B cell (primary cell): ENCODE measurements at regions not wholly inside any gene's neighbourhood (a gene's known extent, or its start where the extent isn't known, plus 50 kb on each side); places are given as distances from the start of the nearest gene placed in this dataset.

Source experiments
- ATAC-seq: fragments of 200-7000 bp; cut with Tn5 transposase; one replicate; pipeline ENCODE4 v1.10.0; 2021; ENCODE audit warnings: low read depth, mild to moderate bottlenecking, moderate number of reproducible peaks, moderate library complexity
- CTCF ChIA-PET: fragments of 350-600 bp; sonication (Branson Sonifier 250); formaldehyde crosslinking; loops from one replicate; lab custom pipeline; 2021; ENCODE audit warnings: antibody characterized with exemption, inconsistent platforms; lab: Charles Lee
- POLR2A ChIA-PET: fragments of 350-600 bp; sonication (Branson Sonifier 250); formaldehyde crosslinking; loops from one replicate; lab custom pipeline; 2021; ENCODE audit warnings: antibody characterized with exemption; lab: Charles Lee
- DNase-seq: peaks from one replicate; pipeline ENCODE4 v3.0.0; 2013
- H2AFZ ChIP-seq: 2 replicates; pipeline ENCODE4 v1.6.1; 2012; ENCODE audit warnings: mild to moderate bottlenecking, low read depth, low read length; ENCODE audit not compliant: insufficient read depth, poor library complexity, severe bottlenecking
- H3K27ac ChIP-seq, 2 donors: 1 replicate in 1 of 2; 2 replicates in 1 of 2; pipeline ENCODE4 v1.5.1; 2012 to 2013; ENCODE audit warnings: low read length in 2 of 2, mild to moderate bottlenecking in 2 of 2, moderate library complexity in 1 of 2
- H3K27me3 ChIP-seq, 4 experiments: fragments of 200-600 bp in 1 of 4; sonication (generic) in 1 of 4; replicated peaks in 1 of 4; 1 replicate in 2 of 4; 2 replicates in 2 of 4; pipeline versions ENCODE4 v1.6.1 to v1.7.0; 2013 to 2016; ENCODE audit warnings: low read length in 3 of 4, mild to moderate bottlenecking in 2 of 4, mixed read lengths in 1 of 4, moderate library complexity in 1 of 4; ENCODE audit not compliant: insufficient read depth in 4 of 4, control insufficient read depth in 3 of 4; ENCODE audit errors: control extremely low read depth in 1 of 4
- H3K36me3 ChIP-seq, 2 experiments: replicated peaks in 1 of 2; 1 replicate in 1 of 2; 2 replicates in 1 of 2; pipeline versions ENCODE4 v1.6.1 to v1.7.1; 2013; ENCODE audit warnings: low read length in 1 of 2; ENCODE audit not compliant: insufficient read depth in 2 of 2, control insufficient read depth in 1 of 2; ENCODE audit errors: control extremely low read depth in 1 of 2, extremely low read depth in 1 of 2
- H3K4me1 ChIP-seq, 2 donors: fragments of 200-600 bp in 1 of 2; sonication (generic) in 1 of 2; 1 replicate in 1 of 2; 2 replicates in 1 of 2; pipeline versions ENCODE4 v1.5.1 to v1.6.1; 2013 to 2017; ENCODE audit warnings: low read length in 2 of 2; ENCODE audit not compliant: control insufficient read depth in 2 of 2, insufficient read depth in 2 of 2
- H3K4me2 ChIP-seq: replicated peaks from 2 replicates; pipeline ENCODE3; 2012; ENCODE audit warnings: mild to moderate bottlenecking, low read depth, low read length; ENCODE audit not compliant: poor library complexity, severe bottlenecking
- H3K4me3 ChIP-seq, 5 experiments: fragments of 200-600 bp in 1 of 5; sonication (generic) in 1 of 5; 1 replicate in 3 of 5; 2 replicates in 2 of 5; pipeline versions ENCODE4 v1.5.1 to v1.7.0; 2011 to 2016; ENCODE audit warnings: low read length in 4 of 5, mild to moderate bottlenecking in 4 of 5, low read depth in 2 of 5, control low read depth in 1 of 5, moderate library complexity in 1 of 5; ENCODE audit not compliant: insufficient read depth in 1 of 5; ENCODE audit errors: control extremely low read depth in 1 of 5, extremely low read depth in 1 of 5
- H3K79me2 ChIP-seq: fragments of 200-600 bp; sonication (generic); one replicate; pipeline ENCODE4 v1.6.0; 2016; ENCODE audit warnings: low read length; ENCODE audit not compliant: control insufficient read depth, insufficient read depth
- H3K9ac ChIP-seq: fragments of 200-600 bp; sonication (generic); 2 replicates; pipeline ENCODE4 v1.6.1; 2017; ENCODE audit warnings: mild to moderate bottlenecking, low read length, moderate library complexity
- H3K9me3 ChIP-seq, 3 donors: one replicate each; pipeline versions ENCODE4 v1.6.1 to v1.7.1; 2013; ENCODE audit warnings: low read length in 2 of 3; ENCODE audit not compliant: control insufficient read depth in 2 of 3, insufficient read depth in 1 of 3; ENCODE audit errors: control extremely low read depth in 1 of 3
- H4K20me1 ChIP-seq: 2 replicates; pipeline ENCODE4 v1.6.0; 2012; ENCODE audit warnings: mild to moderate bottlenecking, low read length; ENCODE audit not compliant: insufficient read depth, control insufficient read depth, poor library complexity, severe bottlenecking
- H3K27ac Mint-ChIP-seq: one replicate; pipeline ENCODE4 v1.8.0; 2021; ENCODE audit warnings: mixed read lengths
- H3K27me3 Mint-ChIP-seq: one replicate; pipeline ENCODE4 v1.8.0; 2021; ENCODE audit warnings: mixed read lengths
- H3K4me1 Mint-ChIP-seq: one replicate; pipeline ENCODE4 v1.8.0; 2021; ENCODE audit warnings: mixed read lengths
- H3K4me3 Mint-ChIP-seq: one replicate; pipeline ENCODE4 v1.8.0; 2021; ENCODE audit warnings: mixed read lengths
- H3K9me3 Mint-ChIP-seq: one replicate; pipeline ENCODE4 v1.8.0; 2022; ENCODE audit warnings: mixed read lengths; ENCODE audit not compliant: insufficient read depth
- EZH2 ChIP-seq: IDR thresholded peaks from 2 replicates; pipeline ENCODE4 v1.6.1; 2012; ENCODE audit warnings: borderline replicate concordance, low read depth, mild to moderate bottlenecking, moderate library complexity, low read length; ENCODE audit not compliant: insufficient read depth, poor library complexity, severe bottlenecking
- WGBS: methylation state at CpG from one replicate; pipeline ENCODE4 v1.1.5; 2013; ENCODE audit warnings: missing lambda C conversion rate; ENCODE audit not compliant: insufficient coverage; 5-methylcytosine and 5-hydroxymethylcytosine counted together
- intact Hi-C: fragments of 100-400 bp; cut with micrococcal nuclease; formaldehyde crosslinking; loops from one replicate; pipeline ENCODE4 v1.10.0; 2022
- TF ChIP-seq, protein P1 (sequence below): fragments of 200-600 bp; IDR thresholded peaks from one replicate; pipeline ENCODE4 v1.8.0; 2022; ENCODE audit warnings: antibody characterized with exemption, mild to moderate bottlenecking

DNA sequence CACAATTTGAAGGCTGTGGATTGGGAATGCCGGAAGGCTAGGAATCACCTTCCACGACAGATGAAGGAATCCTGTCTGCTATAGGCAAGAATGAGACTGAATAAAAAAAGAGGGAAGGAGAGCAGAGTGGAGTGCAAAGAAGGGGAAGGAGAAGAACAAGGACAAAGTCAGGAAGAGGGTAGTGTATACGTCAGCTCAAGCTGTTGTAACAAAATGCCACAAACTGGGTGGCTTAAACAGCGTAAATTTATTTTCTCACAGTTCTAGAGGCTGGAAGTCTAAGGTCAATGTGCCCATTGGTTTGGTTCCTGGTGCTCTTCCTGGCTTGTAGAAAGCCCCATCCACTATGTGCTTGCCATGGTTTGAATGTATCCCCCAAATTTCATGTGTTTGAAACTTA lies 104.5 kb downstream of the TTLL2 start:
- no peak overlapping the region for H3K27ac ChIP-seq
- ATAC-seq (no peak), DNase-seq (no peak)
- intact Hi-C loops = no loop called here
- Mint-ChIP-seq H3K27me3 (peaks cover 28% of the 10 kb centered on the region), H3K27ac (no peak overlapping the region), H3K4me1 (no peaks in the 10 kb centered on the region), H3K9me3 (no peaks in the 10 kb centered on the region), H3K4me3 (no peak overlapping the region)
- H3K9ac ChIP-seq = no peak overlapping the region
- no peak overlapping the region for H2AFZ ChIP-seq
- H4K20me1 ChIP-seq = no peaks in the 10 kb centered on the region
- POLR2A ChIA-PET = no interaction called here
- TF ChIP-seq EZH2 = no peak
- TF ChIP-seq, protein P1, sequence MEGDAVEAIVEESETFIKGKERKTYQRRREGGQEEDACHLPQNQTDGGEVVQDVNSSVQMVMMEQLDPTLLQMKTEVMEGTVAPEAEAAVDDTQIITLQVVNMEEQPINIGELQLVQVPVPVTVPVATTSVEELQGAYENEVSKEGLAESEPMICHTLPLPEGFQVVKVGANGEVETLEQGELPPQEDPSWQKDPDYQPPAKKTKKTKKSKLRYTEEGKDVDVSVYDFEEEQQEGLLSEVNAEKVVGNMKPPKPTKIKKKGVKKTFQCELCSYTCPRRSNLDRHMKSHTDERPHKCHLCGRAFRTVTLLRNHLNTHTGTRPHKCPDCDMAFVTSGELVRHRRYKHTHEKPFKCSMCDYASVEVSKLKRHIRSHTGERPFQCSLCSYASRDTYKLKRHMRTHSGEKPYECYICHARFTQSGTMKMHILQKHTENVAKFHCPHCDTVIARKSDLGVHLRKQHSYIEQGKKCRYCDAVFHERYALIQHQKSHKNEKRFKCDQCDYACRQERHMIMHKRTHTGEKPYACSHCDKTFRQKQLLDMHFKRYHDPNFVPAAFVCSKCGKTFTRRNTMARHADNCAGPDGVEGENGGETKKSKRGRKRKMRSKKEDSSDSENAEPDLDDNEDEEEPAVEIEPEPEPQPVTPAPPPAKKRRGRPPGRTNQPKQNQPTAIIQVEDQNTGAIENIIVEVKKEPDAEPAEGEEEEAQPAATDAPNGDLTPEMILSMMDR = no peak
- no peaks in the 10 kb centered on the region for H3K9me3 ChIP-seq
- no peak overlapping the region for H3K4me3 ChIP-seq
- H3K4me1 ChIP-seq = no peaks in the 10 kb centered on the region
- 72% methylated on average over 3 of the region's 4 CpGs for WGBS
- peaks cover 0 to 3% (median 0%) of the 10 kb centered on the region in 4 experiments for H3K27me3 ChIP-seq
- H3K4me2 ChIP-seq = no peak overlapping the region
- H3K79me2 ChIP-seq = no peaks in the 10 kb centered on the region
- CTCF ChIA-PET = no interaction called here
- H3K36me3 ChIP-seq = no peaks in the 10 kb centered on the region

DNA sequence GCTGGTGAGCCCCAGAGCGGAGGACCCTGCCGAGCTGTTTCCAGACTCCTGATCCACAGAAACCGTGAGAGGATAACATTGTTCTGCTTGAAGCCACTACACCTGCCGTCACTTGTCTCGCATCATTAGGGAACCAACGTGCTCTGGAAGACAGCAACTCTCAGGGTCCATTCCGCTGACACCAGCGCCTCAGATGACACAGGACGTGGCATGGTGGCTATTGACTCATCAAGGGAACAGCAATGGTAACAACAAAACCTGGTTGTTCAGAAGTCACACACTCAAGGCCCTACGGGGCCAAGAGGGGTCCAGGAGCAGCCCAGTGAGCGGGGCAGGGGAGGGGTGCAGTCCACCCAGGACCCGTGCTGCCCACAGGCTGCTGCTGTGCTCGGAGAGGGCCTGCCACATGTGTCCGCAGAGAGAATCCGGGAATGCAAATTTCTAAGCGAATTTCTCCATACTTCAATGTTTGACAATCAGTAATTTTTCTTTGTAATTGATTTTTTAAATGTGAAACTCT lies 110.4 kb downstream of the TTLL2 start:
- intact Hi-C loops = no loop called here
- CTCF ChIA-PET = no interaction called here

More for the DNA sequence above, 110.4 kb downstream of the TTLL2 start:
- Histone ChIP-seq H3K4me1 (no peaks in the 10 kb centered on the region), H3K4me3 (no peak overlapping the region), H3K79me2 (no peaks in the 10 kb centered on the region), H3K9me3 (no peaks in the 10 kb centered on the region), H3K4me2 (no peak overlapping the region), H3K9ac (no peak overlapping the region), H3K27me3 (peaks cover 0 to 2% (median 0%) of the 10 kb centered on the region in 4 experiments), H4K20me1 (no peaks in the 10 kb centered on the region), H2AFZ (no peak overlapping the region), H3K36me3 (no peaks in the 10 kb centered on the region), H3K27ac (no peak overlapping the region)
- no peak for TF ChIP-seq EZH2
- TF ChIP-seq, protein P1 = no peak
- POLR2A ChIA-PET = no interaction called here
- DNase-seq (no peak), ATAC-seq (no peak)
- H3K9me3 Mint-ChIP-seq = no peaks in the 10 kb centered on the region
- no peak overlapping the region for H3K4me3 Mint-ChIP-seq
- 94% methylated on average over 12 of the region's 16 CpGs for WGBS
- peaks cover 13% of the 10 kb centered on the region for H3K27me3 Mint-ChIP-seq
- no peaks in the 10 kb centered on the region for H3K4me1 Mint-ChIP-seq
- H3K27ac Mint-ChIP-seq = no peak overlapping the region
